ENCODE measurements at regions not wholly inside any gene's neighbourhood (a gene's known extent, or its start where the extent isn't known, plus 50 kb on each side); places are given as distances from the start of the nearest gene placed in this dataset.

- no peak overlapping the region for H3K4me3 ChIP-seq
- WGBS, 3 donors: 89 to 90% (median 89%) methylated on average over 2 of the region's 2 CpGs
- no peak for TF ChIP-seq CTCF (IDR thresholded peaks at IDR 0.05)
- DNase-seq (no peak), ATAC-seq (no peak)
- H3K27me3 ChIP-seq (ENCODE audit: insufficient read depth in 3 of 3, low read length in 2 of 3): no peaks in the 10 kb centered on the region
- H3K9me3 ChIP-seq: no peaks in the 10 kb centered on the region
- no peaks in the 10 kb centered on the region for H3K4me1 ChIP-seq
- no peaks in the 10 kb centered on the region for H3K36me3 ChIP-seq (ENCODE audit: insufficient read depth in 1 of 2, low read depth in 1 of 2)
- intact Hi-C loops (cut with DNase I): no loop called here
- H3K27ac ChIP-seq: no peak overlapping the region
These were observed 185.3 kb upstream of the POU3F3 start for GRCh38 chr2:104668631-104669030.

- intact Hi-C loops (cut with DNase I): no loop called here
- WGBS, 3 donors: 42 to 51% (median 47%) methylated on average over 6 of the region's 6 CpGs
- ATAC-seq: no peak
These were observed 180.7 kb upstream of the POU3F3 start for GRCh38 chr2:104673225-104673624.

GRCh38 chr2:104678181-104678580 lies 175.7 kb upstream of the POU3F3 start:
- DNase-seq (no peak), ATAC-seq (no peak)
- intact Hi-C loops (cut with DNase I): no loop called here
- TF ChIP-seq CTCF (IDR thresholded peaks at IDR 0.05): no peak
- no peak overlapping the region for H3K27ac ChIP-seq
- no peaks in the 10 kb centered on the region for H3K9me3 ChIP-seq
- no peaks in the 10 kb centered on the region for H3K4me1 ChIP-seq
- WGBS, 3 donors: 76 to 78% (median 78%) methylated on average over 5 of the region's 5 CpGs
- no peak overlapping the region for H3K4me3 ChIP-seq
- H3K36me3 ChIP-seq (ENCODE audit: insufficient read depth in 1 of 2, low read depth in 1 of 2): no peaks in the 10 kb centered on the region
- no peaks in the 10 kb centered on the region for H3K27me3 ChIP-seq (ENCODE audit: insufficient read depth in 3 of 3, low read length in 2 of 3)

More at GRCh38 chr2:104673225-104673624, 180.7 kb upstream of the POU3F3 start:
- Histone ChIP-seq H3K27me3 (ENCODE audit: insufficient read depth in 3 of 3, low read length in 2 of 3) (no peaks in the 10 kb centered on the region), H3K4me1 (no peaks in the 10 kb centered on the region), H3K4me3 (no peak overlapping the region), H3K9me3 (no peaks in the 10 kb centered on the region), H3K27ac (no peak overlapping the region), H3K36me3 (ENCODE audit: insufficient read depth in 1 of 2, low read depth in 1 of 2) (no peaks in the 10 kb centered on the region)
- TF ChIP-seq CTCF (IDR thresholded peaks at IDR 0.05): no peak
- no peak for DNase-seq

- Histone ChIP-seq H3K27me3 (ENCODE audit: insufficient read depth in 3 of 3, low read length in 2 of 3) (no peaks in the 10 kb centered on the region), H3K4me1 (peaks cover 5% of the 10 kb centered on the region), H3K9me3 (no peaks in the 10 kb centered on the region), H3K4me3 (no peak overlapping the region), H3K36me3 (ENCODE audit: insufficient read depth in 1 of 2, low read depth in 1 of 2) (no peaks in the 10 kb centered on the region), H3K27ac (no peak overlapping the region)
- intact Hi-C loops (cut with DNase I): no loop called here
- DNase-seq (no peak), ATAC-seq (no peak)
- WGBS, 3 donors: 56 to 66% (median 58%) methylated on average over 4 of the region's 4 CpGs
- TF ChIP-seq CTCF (IDR thresholded peaks at IDR 0.05): no peak
These were observed 168.3 kb upstream of the POU3F3 start for GRCh38 chr2:104685591-104685990.

- ATAC-seq: no peak
- intact Hi-C loops (cut with DNase I): no loop called here
- Histone ChIP-seq H3K4me3 (no peak overlapping the region), H3K27me3 (ENCODE audit: insufficient read depth in 3 of 3, low read length in 2 of 3) (no peaks in the 10 kb centered on the region), H3K4me1 (peaks cover 5% of the 10 kb centered on the region), H3K9me3 (no peaks in the 10 kb centered on the region), H3K27ac (no peak overlapping the region), H3K36me3 (ENCODE audit: insufficient read depth in 1 of 2, low read depth in 1 of 2) (no peaks in the 10 kb centered on the region)
- TF ChIP-seq CTCF (IDR thresholded peaks at IDR 0.05): no peak
- WGBS, 3 donors: 78 to 91% (median 88%) methylated on average over 9 of the region's 9 CpGs
- no peak for DNase-seq
These were observed 166.8 kb upstream of the POU3F3 start for GRCh38 chr2:104687147-104687546.

Data from psoas muscle (tissue), 7 donors.